GM12873 (cell line): ENCODE measurements at regions not wholly inside any gene's neighbourhood (a gene's known extent, or its start where the extent isn't known, plus 50 kb on each side); places are given as distances from the start of the nearest gene placed in this dataset.

Source experiments
- TF ChIP-seq, protein P1 (sequence below): IDR thresholded peaks from 2 replicates; pipeline ENCODE4 v1.5.1; 2012; ENCODE audit warnings: low read depth, mild to moderate bottlenecking, moderate library complexity, low read length, control low read depth; ENCODE audit not compliant: insufficient read depth; ENCODE audit errors: missing control alignments

GRCh38 chr16:79754081-79754480 is 153.5 kb upstream of the MAF start:
- TF ChIP-seq, protein P1, sequence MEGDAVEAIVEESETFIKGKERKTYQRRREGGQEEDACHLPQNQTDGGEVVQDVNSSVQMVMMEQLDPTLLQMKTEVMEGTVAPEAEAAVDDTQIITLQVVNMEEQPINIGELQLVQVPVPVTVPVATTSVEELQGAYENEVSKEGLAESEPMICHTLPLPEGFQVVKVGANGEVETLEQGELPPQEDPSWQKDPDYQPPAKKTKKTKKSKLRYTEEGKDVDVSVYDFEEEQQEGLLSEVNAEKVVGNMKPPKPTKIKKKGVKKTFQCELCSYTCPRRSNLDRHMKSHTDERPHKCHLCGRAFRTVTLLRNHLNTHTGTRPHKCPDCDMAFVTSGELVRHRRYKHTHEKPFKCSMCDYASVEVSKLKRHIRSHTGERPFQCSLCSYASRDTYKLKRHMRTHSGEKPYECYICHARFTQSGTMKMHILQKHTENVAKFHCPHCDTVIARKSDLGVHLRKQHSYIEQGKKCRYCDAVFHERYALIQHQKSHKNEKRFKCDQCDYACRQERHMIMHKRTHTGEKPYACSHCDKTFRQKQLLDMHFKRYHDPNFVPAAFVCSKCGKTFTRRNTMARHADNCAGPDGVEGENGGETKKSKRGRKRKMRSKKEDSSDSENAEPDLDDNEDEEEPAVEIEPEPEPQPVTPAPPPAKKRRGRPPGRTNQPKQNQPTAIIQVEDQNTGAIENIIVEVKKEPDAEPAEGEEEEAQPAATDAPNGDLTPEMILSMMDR, result no peak

DNA sequence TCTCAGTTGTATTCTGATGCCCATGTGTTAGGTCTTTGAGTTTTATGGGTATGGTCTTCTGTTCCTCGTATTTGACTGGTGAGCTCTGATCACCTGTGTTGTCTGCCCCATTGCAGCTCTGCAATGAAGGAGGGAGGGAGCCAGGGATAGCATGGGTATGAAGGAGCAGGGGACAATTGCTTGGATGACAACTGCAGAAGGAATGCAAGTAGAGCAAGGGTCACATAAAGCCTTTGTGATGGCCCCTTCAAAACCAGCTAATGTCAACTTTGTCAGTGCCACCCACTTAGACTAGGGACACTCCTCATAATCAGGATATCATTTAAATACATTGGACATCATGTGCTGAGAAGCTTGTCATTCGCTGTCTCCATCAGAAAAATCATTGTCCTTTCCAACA is 152.7 kb upstream of the MAF start:
- TF ChIP-seq, protein P1, result no peak

DNA sequence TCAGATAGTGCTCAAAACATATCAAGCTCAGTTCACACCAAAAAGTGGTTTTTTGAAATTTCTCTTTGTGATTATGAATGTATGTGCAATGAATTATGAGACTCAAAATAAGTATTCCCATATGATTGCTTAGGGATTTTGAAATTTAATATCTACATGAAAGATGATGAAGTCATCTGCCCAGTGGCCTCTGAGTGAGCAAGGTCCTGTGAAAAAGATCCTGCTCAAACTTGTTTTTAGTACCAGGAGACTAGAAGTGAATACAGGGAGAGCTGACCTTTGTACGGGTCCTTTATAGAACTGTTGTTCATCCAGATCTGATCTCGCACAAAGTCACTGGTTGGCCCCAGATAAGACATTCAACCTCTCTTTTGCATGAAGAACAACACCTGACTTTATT is 151.9 kb upstream of the MAF start:
- TF ChIP-seq, protein P1, result no peak

GRCh38 chr16:79751471-79752184 is 151.1 kb upstream of the MAF start:
- TF ChIP-seq, protein P1, result no peak

DNA sequence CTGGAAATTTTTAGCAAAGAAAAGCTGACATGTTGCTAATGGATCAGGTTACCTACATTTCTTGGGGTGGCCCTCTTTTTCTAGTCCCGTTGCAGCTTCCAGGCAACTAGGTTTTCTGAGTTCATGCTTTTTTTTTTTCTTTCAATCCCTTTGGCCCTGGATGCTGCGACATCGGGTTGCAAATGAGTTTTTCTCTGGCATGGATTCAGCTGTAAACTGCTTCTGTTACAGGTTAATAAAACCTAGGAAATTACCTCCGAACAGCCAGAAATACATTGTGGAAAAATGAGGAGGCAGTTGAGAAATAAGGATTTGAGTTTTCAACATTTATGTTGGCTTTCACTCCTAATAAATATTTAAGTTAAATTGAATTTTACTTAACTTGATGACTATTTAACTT is 149.8 kb upstream of the MAF start:
- TF ChIP-seq, protein P1, result no peak

GRCh38 chr16:79748629-79749028 is 148.1 kb upstream of the MAF start:
- TF ChIP-seq, protein P1, result no peak

DNA sequence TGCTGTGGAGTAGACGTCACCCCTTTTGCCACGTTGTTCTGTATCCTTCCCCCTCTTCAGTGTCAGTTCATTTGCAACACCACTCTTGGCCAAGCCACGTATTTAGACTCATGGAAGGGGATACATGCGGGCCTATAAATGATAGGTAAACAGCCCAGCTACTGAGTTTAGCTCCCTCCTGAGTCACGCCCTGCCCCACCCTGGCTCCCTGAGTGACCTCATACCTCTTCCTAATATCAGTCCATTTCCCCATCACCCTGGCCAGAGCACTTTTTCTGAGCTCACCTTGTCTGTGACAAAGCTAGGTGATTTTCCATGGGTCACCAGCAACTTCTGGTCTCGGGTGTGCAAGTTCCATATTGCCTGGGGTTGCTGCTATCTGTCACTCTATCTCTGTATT is 147.2 kb upstream of the MAF start:
- TF ChIP-seq, protein P1, result no peak
